ENCODE measurements at regions not wholly inside any gene's neighbourhood (a gene's known extent, or its start where the extent isn't known, plus 50 kb on each side); places are given as distances from the start of the nearest gene placed in this dataset.
"Not testable (repeated sequence)": the region's sequence is repeated elsewhere in the genome, so short reads cannot be mapped to it uniquely, and the experiment has no call there.

GRCh38 chr15:20473465-20473864 is 68.1 kb downstream of the GOLGA6L6 start:
- not testable (repeated sequence) for H3K9me3 Mint-ChIP-seq (ENCODE audit: low read depth, unreplicated experiment)

GRCh38 chr15:20472983-20473382 is 68.6 kb downstream of the GOLGA6L6 start:
- CTCF ChIA-PET; intact Hi-C loops (cut with micrococcal nuclease; ENCODE audit: unreplicated experiment); H3K4me1 Mint-ChIP-seq (ENCODE audit: low read depth, unreplicated experiment); H3K27me3 Mint-ChIP-seq (ENCODE audit: unreplicated experiment); H3K36me3 Mint-ChIP-seq (ENCODE audit: insufficient read depth, unreplicated experiment); BruUV-seq (replicated peaks); H3K9me3 Mint-ChIP-seq (ENCODE audit: low read depth, unreplicated experiment); H3K4me3 Mint-ChIP-seq (ENCODE audit: low read depth, unreplicated experiment); DNase-seq; H3K27ac Mint-ChIP-seq (ENCODE audit: unreplicated experiment): not testable (repeated sequence)

More at GRCh38 chr15:20473465-20473864, 68.1 kb downstream of the GOLGA6L6 start:
- DNase-seq; CTCF ChIA-PET; intact Hi-C loops (cut with micrococcal nuclease; ENCODE audit: unreplicated experiment); H3K4me3 Mint-ChIP-seq (ENCODE audit: low read depth, unreplicated experiment); H3K36me3 Mint-ChIP-seq (ENCODE audit: insufficient read depth, unreplicated experiment); BruUV-seq (replicated peaks); H3K27me3 Mint-ChIP-seq (ENCODE audit: unreplicated experiment); H3K4me1 Mint-ChIP-seq (ENCODE audit: low read depth, unreplicated experiment); H3K27ac Mint-ChIP-seq (ENCODE audit: unreplicated experiment): not testable (repeated sequence)

GRCh38 chr15:20470810-20471209 is 70.8 kb downstream of the GOLGA6L6 start:
- H3K27me3 Mint-ChIP-seq (ENCODE audit: unreplicated experiment); CTCF ChIA-PET; H3K9me3 Mint-ChIP-seq (ENCODE audit: low read depth, unreplicated experiment); H3K36me3 Mint-ChIP-seq (ENCODE audit: insufficient read depth, unreplicated experiment); intact Hi-C loops (cut with micrococcal nuclease; ENCODE audit: unreplicated experiment); BruUV-seq (replicated peaks); H3K4me3 Mint-ChIP-seq (ENCODE audit: low read depth, unreplicated experiment); H3K4me1 Mint-ChIP-seq (ENCODE audit: low read depth, unreplicated experiment); H3K27ac Mint-ChIP-seq (ENCODE audit: unreplicated experiment); DNase-seq: not testable (repeated sequence)

- H3K4me3 Mint-ChIP-seq (ENCODE audit: low read depth, unreplicated experiment); H3K36me3 Mint-ChIP-seq (ENCODE audit: insufficient read depth, unreplicated experiment); H3K27ac Mint-ChIP-seq (ENCODE audit: unreplicated experiment); intact Hi-C loops (cut with micrococcal nuclease; ENCODE audit: unreplicated experiment); DNase-seq; CTCF ChIA-PET; H3K9me3 Mint-ChIP-seq (ENCODE audit: low read depth, unreplicated experiment); BruUV-seq (replicated peaks); H3K4me1 Mint-ChIP-seq (ENCODE audit: low read depth, unreplicated experiment); H3K27me3 Mint-ChIP-seq (ENCODE audit: unreplicated experiment): not testable (repeated sequence)
Measured at GRCh38 chr15:20441138-20441537, 100.5 kb downstream of the GOLGA6L6 start.

DNA sequence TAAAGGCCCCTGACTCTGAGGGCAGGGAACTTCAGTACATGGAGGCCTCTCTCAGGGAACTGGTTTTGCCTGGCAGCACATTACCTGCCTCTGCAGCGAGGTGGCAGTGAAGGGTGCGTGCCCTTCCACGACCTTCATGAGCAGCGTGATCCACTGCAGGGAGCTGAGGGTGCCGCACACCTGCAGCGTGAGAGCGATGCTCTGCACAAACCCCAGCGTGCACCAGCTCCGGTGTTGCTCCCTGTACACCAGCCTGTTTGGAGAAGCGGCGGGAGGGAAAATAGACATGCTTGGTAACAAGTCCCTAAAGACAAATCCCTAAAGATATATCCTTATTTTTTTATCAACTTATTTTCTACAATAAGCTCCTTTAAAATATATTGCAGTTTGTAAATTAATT is 101.2 kb downstream of the GOLGA6L6 start:
- H3K36me3 Mint-ChIP-seq (ENCODE audit: insufficient read depth, unreplicated experiment); CTCF ChIA-PET; H3K4me1 Mint-ChIP-seq (ENCODE audit: low read depth, unreplicated experiment); BruUV-seq (replicated peaks); H3K27me3 Mint-ChIP-seq (ENCODE audit: unreplicated experiment); H3K9me3 Mint-ChIP-seq (ENCODE audit: low read depth, unreplicated experiment); H3K4me3 Mint-ChIP-seq (ENCODE audit: low read depth, unreplicated experiment); H3K27ac Mint-ChIP-seq (ENCODE audit: unreplicated experiment); DNase-seq; intact Hi-C loops (cut with micrococcal nuclease; ENCODE audit: unreplicated experiment): not testable (repeated sequence)

GRCh38 chr15:20439111-20439510 is 102.5 kb downstream of the GOLGA6L6 start:
- H3K4me3 Mint-ChIP-seq (ENCODE audit: low read depth, unreplicated experiment); H3K27ac Mint-ChIP-seq (ENCODE audit: unreplicated experiment); BruUV-seq (replicated peaks); intact Hi-C loops (cut with micrococcal nuclease; ENCODE audit: unreplicated experiment); H3K9me3 Mint-ChIP-seq (ENCODE audit: low read depth, unreplicated experiment); DNase-seq; H3K27me3 Mint-ChIP-seq (ENCODE audit: unreplicated experiment); H3K4me1 Mint-ChIP-seq (ENCODE audit: low read depth, unreplicated experiment); CTCF ChIA-PET; H3K36me3 Mint-ChIP-seq (ENCODE audit: insufficient read depth, unreplicated experiment): not testable (repeated sequence)

DNA sequence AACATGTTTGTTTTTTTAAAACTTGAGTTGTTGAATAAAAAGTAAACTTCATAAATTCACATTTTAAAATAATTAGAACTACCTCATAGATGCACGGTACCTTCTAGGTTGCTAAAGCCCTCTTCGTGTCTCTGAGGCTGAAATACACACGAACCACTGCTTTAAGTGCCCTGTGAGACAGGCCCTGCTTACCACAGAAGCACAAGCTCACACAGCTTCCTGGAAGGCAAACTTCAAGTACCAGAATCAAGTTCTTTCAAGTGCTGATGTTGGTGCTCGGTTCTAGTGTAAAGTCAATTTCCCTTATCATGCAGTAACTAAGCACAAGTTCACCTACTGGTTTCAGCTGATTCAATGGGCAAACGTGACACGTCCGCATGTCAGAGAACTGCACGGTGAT is 103.3 kb downstream of the GOLGA6L6 start:
- H3K27ac Mint-ChIP-seq (ENCODE audit: unreplicated experiment); H3K36me3 Mint-ChIP-seq (ENCODE audit: insufficient read depth, unreplicated experiment); H3K9me3 Mint-ChIP-seq (ENCODE audit: low read depth, unreplicated experiment); BruUV-seq (replicated peaks); H3K4me1 Mint-ChIP-seq (ENCODE audit: low read depth, unreplicated experiment); H3K27me3 Mint-ChIP-seq (ENCODE audit: unreplicated experiment); DNase-seq; H3K4me3 Mint-ChIP-seq (ENCODE audit: low read depth, unreplicated experiment); CTCF ChIA-PET; intact Hi-C loops (cut with micrococcal nuclease; ENCODE audit: unreplicated experiment): not testable (repeated sequence)

- H3K9me3 Mint-ChIP-seq (ENCODE audit: low read depth, unreplicated experiment); H3K27ac Mint-ChIP-seq (ENCODE audit: unreplicated experiment); H3K4me1 Mint-ChIP-seq (ENCODE audit: low read depth, unreplicated experiment); CTCF ChIA-PET; H3K4me3 Mint-ChIP-seq (ENCODE audit: low read depth, unreplicated experiment); H3K27me3 Mint-ChIP-seq (ENCODE audit: unreplicated experiment); H3K36me3 Mint-ChIP-seq (ENCODE audit: insufficient read depth, unreplicated experiment); intact Hi-C loops (cut with micrococcal nuclease; ENCODE audit: unreplicated experiment); BruUV-seq (replicated peaks); DNase-seq: not testable (repeated sequence)
Measured at GRCh38 chr15:20433468-20433867, 108.1 kb downstream of the GOLGA6L6 start.

DNA sequence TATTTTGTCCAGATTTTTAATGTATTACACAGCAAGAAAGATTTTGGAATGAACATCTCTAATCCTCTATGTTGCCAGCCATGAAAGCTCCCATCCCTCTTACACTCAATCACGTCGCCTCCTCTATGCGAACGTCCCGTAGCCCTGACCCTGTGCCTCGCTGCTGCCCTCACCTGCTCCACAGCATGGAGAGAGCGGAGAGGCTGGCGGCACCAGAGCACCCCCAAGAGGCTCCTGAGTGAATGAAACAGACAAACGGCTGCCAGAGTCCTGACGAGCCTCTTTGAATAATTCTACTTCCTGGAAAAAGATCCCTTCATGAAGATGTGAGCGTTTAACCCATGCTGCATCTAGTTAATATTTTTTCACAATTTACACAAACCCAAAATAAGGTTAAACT is 111.1 kb downstream of the GOLGA6L6 start:
- H3K4me1 Mint-ChIP-seq (ENCODE audit: low read depth, unreplicated experiment); intact Hi-C loops (cut with micrococcal nuclease; ENCODE audit: unreplicated experiment); BruUV-seq (replicated peaks); H3K4me3 Mint-ChIP-seq (ENCODE audit: low read depth, unreplicated experiment); H3K36me3 Mint-ChIP-seq (ENCODE audit: insufficient read depth, unreplicated experiment); DNase-seq; CTCF ChIA-PET; H3K9me3 Mint-ChIP-seq (ENCODE audit: low read depth, unreplicated experiment); H3K27me3 Mint-ChIP-seq (ENCODE audit: unreplicated experiment); H3K27ac Mint-ChIP-seq (ENCODE audit: unreplicated experiment): not testable (repeated sequence)

DNA sequence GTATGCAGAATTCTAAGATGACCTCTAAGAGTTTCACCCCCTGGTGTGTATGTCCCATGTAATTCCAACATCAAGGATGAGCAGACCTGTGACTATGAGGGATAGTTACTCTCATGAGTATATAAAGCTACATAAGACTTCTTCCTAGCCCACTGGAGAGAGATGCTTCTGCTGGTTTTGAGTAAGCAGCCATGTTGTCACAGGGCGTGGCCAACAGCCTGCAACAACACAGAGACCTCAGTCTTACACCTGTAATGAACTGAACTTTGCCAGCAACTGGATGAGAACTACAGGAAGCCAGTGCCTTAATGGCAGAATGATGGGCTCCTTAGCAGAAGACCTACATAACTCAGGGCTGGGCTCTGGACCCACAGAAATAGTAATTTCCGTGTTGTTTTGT is 120.9 kb downstream of the GOLGA6L6 start:
- H3K27me3 Mint-ChIP-seq (ENCODE audit: unreplicated experiment); H3K9me3 Mint-ChIP-seq (ENCODE audit: low read depth, unreplicated experiment); H3K4me1 Mint-ChIP-seq (ENCODE audit: low read depth, unreplicated experiment); DNase-seq; BruUV-seq (replicated peaks); CTCF ChIA-PET; intact Hi-C loops (cut with micrococcal nuclease; ENCODE audit: unreplicated experiment); H3K4me3 Mint-ChIP-seq (ENCODE audit: low read depth, unreplicated experiment); H3K36me3 Mint-ChIP-seq (ENCODE audit: insufficient read depth, unreplicated experiment); H3K27ac Mint-ChIP-seq (ENCODE audit: unreplicated experiment): not testable (repeated sequence)

DNA sequence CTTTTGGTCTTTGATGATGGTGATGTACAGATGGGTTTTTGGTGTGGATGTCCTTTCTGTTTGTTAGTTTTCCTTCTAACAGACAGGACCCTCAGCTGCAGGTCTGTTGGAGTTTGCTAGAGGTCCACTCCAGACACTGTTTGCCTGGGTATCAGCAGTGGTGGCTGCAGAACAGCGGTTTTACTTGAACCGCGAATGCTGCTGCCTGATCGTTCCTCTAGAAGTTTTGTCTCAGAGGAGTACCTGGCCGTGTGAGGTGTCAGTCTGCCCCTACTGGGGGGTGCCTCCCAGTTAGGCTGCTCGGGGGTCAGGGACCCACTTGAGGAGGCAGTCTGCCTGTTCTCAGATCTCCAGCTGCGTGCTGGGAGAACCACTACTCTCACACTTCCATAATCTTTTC is 125.0 kb downstream of the GOLGA6L6 start:
- CTCF ChIA-PET; H3K9me3 Mint-ChIP-seq (ENCODE audit: low read depth, unreplicated experiment); H3K36me3 Mint-ChIP-seq (ENCODE audit: insufficient read depth, unreplicated experiment); DNase-seq; H3K27me3 Mint-ChIP-seq (ENCODE audit: unreplicated experiment); H3K4me3 Mint-ChIP-seq (ENCODE audit: low read depth, unreplicated experiment); BruUV-seq (replicated peaks); H3K4me1 Mint-ChIP-seq (ENCODE audit: low read depth, unreplicated experiment); H3K27ac Mint-ChIP-seq (ENCODE audit: unreplicated experiment); intact Hi-C loops (cut with micrococcal nuclease; ENCODE audit: unreplicated experiment): not testable (repeated sequence)
